Gastroesophageal sphincter (tissue), 4 donors: ENCODE measurements at regions not wholly inside any gene's neighbourhood (a gene's known extent, or its start where the extent isn't known, plus 50 kb on each side); places are given as distances from the start of the nearest gene placed in this dataset.

Experiments
- ATAC-seq: fragments of 150-250 bp; one replicate; pipeline ENCODE4 v1.9.1; 2016; ENCODE audit warnings: mild to moderate bottlenecking, moderate library complexity
- H3K27ac ChIP-seq, 4 donors: fragments of 200-600 bp; sonication (generic) in 3 of 4; 1 replicate in 3 of 4; 2 replicates in 1 of 4; pipeline ENCODE4 v1.5.1; 2016 to 2019
- H3K27me3 ChIP-seq: fragments of 200-600 bp; sonication (generic); one replicate; pipeline ENCODE4 v1.5.1; 2019
- H3K36me3 ChIP-seq, 2 donors: fragments of 200-600 bp; sonication (generic); one replicate each; pipeline ENCODE4 v1.5.1; 2019; ENCODE audit warnings: control low read depth in 1 of 2
- H3K4me1 ChIP-seq, 3 donors: fragments of 200-600 bp; sonication (generic); 1 replicate in 2 of 3; 2 replicates in 1 of 3; pipeline ENCODE4 v1.5.1; 2016 to 2019; ENCODE audit warnings: control low read depth in 2 of 3
- H3K4me3 ChIP-seq, 2 donors: fragments of 200-600 bp; sonication (generic); one replicate each; pipeline ENCODE4 v1.5.1; 2019; ENCODE audit warnings: mild to moderate bottlenecking in 1 of 2, moderate library complexity in 1 of 2
- H3K9me3 ChIP-seq, 3 donors: fragments of 200-600 bp; sonication (generic); one replicate each; pipeline ENCODE4 v1.5.1; 2017 to 2019; ENCODE audit warnings: control low read depth in 2 of 3
- EP300 ChIP-seq: sonication (generic); formaldehyde crosslinking; IDR thresholded peaks from one replicate; pipeline ENCODE4 v1.6.1; 2017; ENCODE audit warnings: antibody characterized with exemption, mild to moderate bottlenecking
- POLR2A ChIP-seq, 2 donors: fragments of 450-650 bp; IDR thresholded peaks; one replicate each; pipeline ENCODE4 v1.6.1; 2017; ENCODE audit warnings: antibody characterized with exemption in 2 of 2, mild to moderate bottlenecking in 2 of 2, moderate library complexity in 1 of 2
- POLR2AphosphoS5 ChIP-seq: sonication (generic); formaldehyde crosslinking; IDR thresholded peaks from one replicate; pipeline ENCODE4 v1.6.1; 2017; ENCODE audit warnings: antibody characterized with exemption
- WGBS, 2 donors: methylation state at CpG; one replicate each; pipeline ENCODE4 v1.1.5; 2018; ENCODE audit warnings: low coverage in 1 of 2; 5-methylcytosine and 5-hydroxymethylcytosine counted together
- TF ChIP-seq, protein P1 (sequence below), 4 experiments: fragments of 200-600 bp in 2 of 4; fragments of 450-650 bp in 2 of 4; sonication (generic) in 1 of 4; IDR thresholded peaks; one replicate each; pipeline ENCODE4 v1.5.1; 2017 to 2019; ENCODE audit warnings: antibody characterized with exemption in 4 of 4, mild to moderate bottlenecking in 2 of 4, moderate library complexity in 2 of 4

DNA sequence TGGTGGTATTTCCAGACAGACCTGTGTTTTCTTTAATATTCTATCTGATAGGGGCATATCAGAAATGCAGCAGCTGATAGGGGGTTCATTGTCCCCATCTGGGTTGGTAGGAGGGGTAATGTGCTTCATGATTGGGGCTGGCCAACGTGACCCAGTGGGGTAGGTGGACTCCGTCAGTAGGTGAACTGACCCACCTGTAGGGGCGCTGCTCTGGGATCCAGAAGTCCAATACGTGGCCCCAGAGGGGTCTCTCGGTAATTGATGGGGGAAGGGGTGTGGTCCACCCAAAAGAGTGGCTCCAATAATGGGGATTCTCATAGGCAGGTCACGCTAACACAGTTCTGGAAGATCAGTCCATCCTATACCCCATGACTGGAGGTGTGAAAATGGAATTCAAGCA lies 112.0 kb downstream of the PRLHR start:
- Histone ChIP-seq H3K9me3 (no peaks in the 10 kb centered on the region), H3K4me1 (no peaks in the 10 kb centered on the region), H3K27ac (no peak overlapping the region), H3K4me3 (no peak overlapping the region), H3K36me3 (no peaks in the 10 kb centered on the region), H3K27me3 (peaks cover 6% of the 10 kb centered on the region)
- TF ChIP-seq POLR2AphosphoS5 (no peak), POLR2A (IDR thresholded peaks at IDR 0.05) (no peak), EP300 (no peak)
- TF ChIP-seq, protein P1, sequence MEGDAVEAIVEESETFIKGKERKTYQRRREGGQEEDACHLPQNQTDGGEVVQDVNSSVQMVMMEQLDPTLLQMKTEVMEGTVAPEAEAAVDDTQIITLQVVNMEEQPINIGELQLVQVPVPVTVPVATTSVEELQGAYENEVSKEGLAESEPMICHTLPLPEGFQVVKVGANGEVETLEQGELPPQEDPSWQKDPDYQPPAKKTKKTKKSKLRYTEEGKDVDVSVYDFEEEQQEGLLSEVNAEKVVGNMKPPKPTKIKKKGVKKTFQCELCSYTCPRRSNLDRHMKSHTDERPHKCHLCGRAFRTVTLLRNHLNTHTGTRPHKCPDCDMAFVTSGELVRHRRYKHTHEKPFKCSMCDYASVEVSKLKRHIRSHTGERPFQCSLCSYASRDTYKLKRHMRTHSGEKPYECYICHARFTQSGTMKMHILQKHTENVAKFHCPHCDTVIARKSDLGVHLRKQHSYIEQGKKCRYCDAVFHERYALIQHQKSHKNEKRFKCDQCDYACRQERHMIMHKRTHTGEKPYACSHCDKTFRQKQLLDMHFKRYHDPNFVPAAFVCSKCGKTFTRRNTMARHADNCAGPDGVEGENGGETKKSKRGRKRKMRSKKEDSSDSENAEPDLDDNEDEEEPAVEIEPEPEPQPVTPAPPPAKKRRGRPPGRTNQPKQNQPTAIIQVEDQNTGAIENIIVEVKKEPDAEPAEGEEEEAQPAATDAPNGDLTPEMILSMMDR (IDR thresholded peaks at IDR 0.05) = no peak
- no peak for ATAC-seq
- WGBS, 2 donors = 80 to 100% methylated on average over 1 to 2 of the region's 6 CpGs

DNA sequence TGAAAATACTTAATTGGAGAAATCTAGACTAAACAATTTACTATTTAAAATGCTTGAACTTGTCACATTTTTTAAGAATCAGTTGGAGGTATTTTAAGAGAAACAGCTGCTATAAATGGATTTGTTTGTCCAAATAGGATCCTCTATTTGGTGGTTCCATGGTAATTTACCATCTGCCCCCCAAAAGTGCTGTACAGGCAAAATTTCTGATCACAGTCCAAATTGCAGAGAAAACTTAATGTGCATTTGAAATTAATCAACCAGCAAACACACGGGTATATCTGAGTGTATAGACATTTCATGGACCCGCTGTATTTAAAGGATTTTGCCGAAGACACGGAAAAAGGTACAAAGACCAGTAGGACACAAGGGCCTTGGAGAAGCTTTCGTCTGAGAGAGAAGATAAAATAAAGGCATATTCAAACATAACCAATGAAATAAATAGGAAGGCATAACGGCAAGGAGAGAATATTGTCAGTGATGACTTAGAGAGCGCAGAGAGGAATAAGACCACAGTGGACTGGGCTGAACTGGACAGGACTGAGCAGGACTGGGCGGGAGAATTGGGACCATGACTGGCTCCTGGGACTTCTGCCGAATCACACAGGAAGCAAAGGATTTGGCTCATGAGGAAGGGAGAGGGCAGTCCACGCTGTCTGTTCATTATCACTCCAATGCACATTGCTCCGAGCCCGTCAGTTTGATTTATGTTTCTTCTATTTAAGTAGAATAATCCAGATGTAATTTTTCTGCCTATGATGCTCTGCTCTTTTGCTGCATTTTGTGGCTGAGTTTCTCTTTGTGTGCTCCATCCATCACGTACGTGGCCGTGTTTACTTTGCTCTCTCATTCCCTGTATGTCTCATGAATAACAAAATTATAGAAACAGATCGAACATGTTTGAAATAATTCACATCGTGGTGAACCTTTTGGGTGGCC lies 112.8 kb downstream of the PRLHR start:
- Histone ChIP-seq H3K27ac (no peak overlapping the region), H3K27me3 (peaks cover 6% of the 10 kb centered on the region), H3K4me1 (no peaks in the 10 kb centered on the region), H3K36me3 (no peaks in the 10 kb centered on the region), H3K4me3 (no peak overlapping the region), H3K9me3 (no peaks in the 10 kb centered on the region)
- TF ChIP-seq, protein P1 (IDR thresholded peaks at IDR 0.05) = no peak
- no peak for TF ChIP-seq POLR2A (IDR thresholded peaks at IDR 0.05)
- TF ChIP-seq POLR2AphosphoS5 = no peak
- no peak for TF ChIP-seq EP300
- WGBS, 2 donors = 36 to 44% methylated on average over 16 to 17 of the region's 17 CpGs
- ATAC-seq = no peak

DNA sequence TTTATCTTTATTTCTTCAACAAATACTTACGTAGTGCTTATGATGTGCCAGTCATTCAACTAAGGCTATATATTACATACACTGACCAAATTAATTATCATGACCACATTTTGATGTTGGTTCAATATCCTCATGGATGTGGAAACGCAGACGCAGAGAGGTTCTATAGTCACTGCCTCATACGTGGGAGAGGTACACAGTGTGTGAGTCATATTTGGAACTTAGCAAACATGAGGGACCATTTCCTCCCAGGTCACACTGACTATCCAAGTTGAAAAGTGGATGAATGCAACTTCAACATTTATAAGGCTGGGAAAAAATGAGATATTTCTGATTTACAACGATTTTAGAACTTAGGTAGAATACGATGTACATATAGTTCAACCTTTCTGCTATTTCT lies 113.6 kb downstream of the PRLHR start:
- no peaks in the 10 kb centered on the region for H3K4me1 ChIP-seq
- no peaks in the 10 kb centered on the region for H3K36me3 ChIP-seq
- no peak for TF ChIP-seq POLR2AphosphoS5
- no peak for TF ChIP-seq EP300
- no peak for ATAC-seq
- no peak overlapping the region for H3K27ac ChIP-seq
- WGBS, 2 donors = 82 to 84% methylated on average over 6 of the region's 6 CpGs
- no peaks in the 10 kb centered on the region for H3K9me3 ChIP-seq
- peaks cover 6% of the 10 kb centered on the region for H3K27me3 ChIP-seq
- H3K4me3 ChIP-seq = no peak overlapping the region

DNA sequence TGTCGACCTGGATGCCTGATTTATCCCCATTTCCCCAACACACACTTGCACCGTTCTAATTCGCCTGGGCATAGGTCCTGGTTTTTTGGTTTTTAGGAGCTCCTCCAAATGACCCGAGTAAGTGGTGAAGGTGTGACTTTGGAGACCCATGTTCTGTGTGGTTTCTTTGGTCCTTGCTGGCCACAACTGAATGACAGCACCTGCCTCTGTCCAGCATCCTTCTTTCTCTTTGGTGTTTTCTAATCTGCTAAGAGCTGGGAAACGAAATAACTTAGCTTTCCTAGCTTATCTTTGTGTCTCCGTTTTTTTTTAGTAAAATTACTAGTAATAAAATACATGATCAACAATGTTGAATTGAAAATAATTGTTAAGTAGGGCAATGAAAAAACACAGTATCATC lies 120.2 kb downstream of the PRLHR start:
- Histone ChIP-seq H3K27me3 (peaks cover 31% of the 10 kb centered on the region), H3K4me3 (no peak overlapping the region), H3K9me3 (peaks cover 0 to 11% (median 0%) of the 10 kb centered on the region in 3 donors), H3K4me1 (no peaks in the 10 kb centered on the region), H3K27ac (no peak overlapping the region), H3K36me3 (no peaks in the 10 kb centered on the region)
- TF ChIP-seq EP300 = no peak
- TF ChIP-seq, protein P1 (IDR thresholded peaks at IDR 0.05) = no peak
- TF ChIP-seq POLR2A (IDR thresholded peaks at IDR 0.05) = no peak
- TF ChIP-seq POLR2AphosphoS5 = no peak
- 69 to 80% methylated on average over 5 to 6 of the region's 6 CpGs for WGBS, 2 donors
- no peak for ATAC-seq

DNA sequence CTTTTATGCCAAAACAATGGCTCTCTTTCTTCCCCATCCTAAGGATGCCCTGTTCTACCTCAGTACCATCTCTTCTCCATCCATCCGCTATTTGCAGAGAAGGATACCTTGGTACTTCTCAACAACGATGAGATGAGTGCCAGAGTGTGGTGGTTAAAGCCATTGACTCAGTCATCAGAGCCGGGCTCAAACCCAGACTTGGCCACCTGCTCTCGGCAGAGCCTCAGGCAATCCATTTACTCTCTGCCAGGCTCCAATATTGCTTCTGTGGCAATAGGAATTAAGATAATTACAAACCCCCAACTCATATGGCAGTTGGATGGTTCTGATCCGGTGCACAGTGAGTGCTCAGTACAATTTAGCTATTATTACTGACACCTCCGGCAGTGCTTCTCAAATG lies 121.3 kb downstream of the PRLHR start:
- TF ChIP-seq POLR2AphosphoS5 = no peak
- no peak for TF ChIP-seq POLR2A (IDR thresholded peaks at IDR 0.05)
- no peak for TF ChIP-seq EP300
- TF ChIP-seq, protein P1 (IDR thresholded peaks at IDR 0.05) = no peak
- H3K4me3 ChIP-seq = no peak overlapping the region
- WGBS, 2 donors = 80 to 84% methylated on average over 2 to 6 of the region's 6 CpGs

More for the DNA sequence above, 121.3 kb downstream of the PRLHR start:
- H3K27me3 ChIP-seq = peaks cover 40% of the 10 kb centered on the region
- no peak overlapping the region for H3K27ac ChIP-seq
- ATAC-seq = no peak
- H3K36me3 ChIP-seq = no peaks in the 10 kb centered on the region
- no peaks in the 10 kb centered on the region for H3K4me1 ChIP-seq
- H3K9me3 ChIP-seq = peaks cover 0 to 11% (median 0%) of the 10 kb centered on the region in 3 donors
